ENCODE measurements at regions not wholly inside any gene's neighbourhood (a gene's known extent, or its start where the extent isn't known, plus 50 kb on each side); places are given as distances from the start of the nearest gene placed in this dataset.

DNA sequence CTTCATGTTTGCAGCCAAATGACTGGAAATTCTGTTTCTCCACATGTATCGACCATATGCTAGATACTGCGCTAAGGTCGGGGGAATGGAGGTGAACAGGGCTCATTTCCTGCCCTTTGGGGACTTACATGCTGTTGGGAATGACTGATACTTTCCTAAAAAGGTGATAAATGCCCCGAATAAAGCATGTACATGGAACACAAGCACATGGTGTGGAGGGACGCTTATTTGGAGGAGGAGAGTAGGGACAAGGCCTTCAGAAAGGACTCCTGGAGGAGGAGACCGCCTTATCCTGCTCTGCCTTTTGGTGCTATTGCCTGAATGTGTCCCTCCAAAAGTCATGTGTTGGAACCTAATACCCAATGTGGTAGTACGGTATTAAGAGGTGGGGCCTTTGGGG is 344.5 kb downstream of the PRL start:
- H3K36me3 ChIP-seq (ENCODE audit: control insufficient read depth in 2 of 2, extremely low read depth in 1 of 2, insufficient read depth in 2 of 2, low read length in 2 of 2): no peaks in the 10 kb centered on the region
- DNase-seq (ENCODE audit: low read depth, low spot score): no peak
- H3K9me1 ChIP-seq (replicated peaks; ENCODE audit: control insufficient read depth, extremely low read depth, insufficient read depth, low read length): no peaks in the 10 kb centered on the region
- no peaks in the 10 kb centered on the region for H3K79me2 ChIP-seq (ENCODE audit: control insufficient read depth, insufficient read depth, low read length)
- H3K9ac ChIP-seq (replicated peaks; ENCODE audit: extremely low read depth, insufficient read depth, low read length): no peak overlapping the region
- H3K27me3 ChIP-seq (ENCODE audit: control insufficient read depth in 2 of 2, insufficient read depth in 2 of 2, low read length in 2 of 2): no peaks in the 10 kb centered on the region
- no peak for FAIRE-seq
- no peak overlapping the region for H3K27ac ChIP-seq (ENCODE audit: insufficient read depth, low read depth, low read length)
- TF ChIP-seq MAX (IDR thresholded peaks at IDR 0.05; ENCODE audit: insufficient read depth, insufficient read length): no peak
- no peak for TF ChIP-seq POLR2AphosphoS5 (IDR thresholded peaks at IDR 0.05; ENCODE audit: insufficient read depth, low read depth, low read length)
- TF ChIP-seq GATA2 (IDR thresholded peaks at IDR 0.05; ENCODE audit: insufficient read depth, insufficient read length, low read depth, low read length): no peak
- TF ChIP-seq CTCF (IDR thresholded peaks at IDR 0.05; ENCODE audit: extremely low read depth in 1 of 2, insufficient read depth in 1 of 2, low read depth in 1 of 2, low read length in 2 of 2): no peak
- no peak for TF ChIP-seq POLR2A (IDR thresholded peaks at IDR 0.05; ENCODE audit: low read depth, low read length)
- no peak for TF ChIP-seq JUN (IDR thresholded peaks at IDR 0.05; ENCODE audit: borderline replicate concordance, insufficient read depth, insufficient read length, low read depth)
- TF ChIP-seq FOS (IDR thresholded peaks at IDR 0.05; ENCODE audit: borderline replicate concordance, insufficient read depth, low read length): no peak
- TF ChIP-seq EZH2 (IDR thresholded peaks at IDR 0.05; ENCODE audit: borderline replicate concordance, low read depth, low read length, severe bottlenecking): no peak
- TF ChIP-seq MYC (IDR thresholded peaks at IDR 0.05; ENCODE audit: low read depth, low read length): no peak
- no peak overlapping the region for H3K4me3 ChIP-seq (replicated peaks in 1 of 3; ENCODE audit: insufficient read depth in 1 of 3, low read depth in 1 of 3, low read length in 3 of 3)
- BruUV-seq (replicated peaks): no TSS peak
- no peak overlapping the region for H2AFZ ChIP-seq (ENCODE audit: low read depth, low read length)
- ChIA-PET POLR2A (no interaction called here), CTCF (interaction anchor here (1.1 to 1.4 kb wide), 2 partner anchors 15 to 33 kb away, joined by 3 read pairs; no protein-coding TSS in a partner anchor)
- dilution Hi-C loops (cut with MboI; ENCODE audit: extremely low pct_ligation_motif_present, low sequenced_read_pairs) (no loop called here), intact Hi-C loops (cut with micrococcal nuclease) (loop anchor here (5.0 kb wide), 1 partner anchor 75 kb away; no protein-coding TSS in a partner anchor)
- no peak overlapping the region for H3K4me2 ChIP-seq (ENCODE audit: insufficient read depth, low read length)
- peaks cover 53% of the 10 kb centered on the region for H3K4me1 ChIP-seq (ENCODE audit: control insufficient read depth, extremely low read depth, insufficient read depth, low read length)
- no peaks in the 10 kb centered on the region for H4K20me1 ChIP-seq (replicated peaks; ENCODE audit: control insufficient read depth, extremely low read depth, insufficient read depth, low read length)
- H3K9me3 ChIP-seq (replicated peaks; ENCODE audit: control insufficient read depth, insufficient read depth, low read length): no peaks in the 10 kb centered on the region

Data from endothelial cell of umbilical vein (primary cell).